Astrocyte (in vitro differentiated cells and primary cell): ENCODE measurements at regions not wholly inside any gene's neighbourhood (a gene's known extent, or its start where the extent isn't known, plus 50 kb on each side); places are given as distances from the start of the nearest gene placed in this dataset.

Experiments used
- EZH2 ChIP-seq: IDR thresholded peaks from 2 replicates; pipeline ENCODE4 v1.6.1; 2012; ENCODE audit warnings: mild to moderate bottlenecking, low read length, inconsistent platforms; ENCODE audit not compliant: insufficient read depth
- TF ChIP-seq, protein P1 (sequence below): IDR thresholded peaks from 2 replicates; pipeline ENCODE4 v1.5.1; 2011; ENCODE audit warnings: low read depth, mild to moderate bottlenecking, inconsistent platforms, low read length, moderate library complexity; ENCODE audit not compliant: insufficient read depth

- no peak for TF ChIP-seq EZH2
- TF ChIP-seq, protein P1, sequence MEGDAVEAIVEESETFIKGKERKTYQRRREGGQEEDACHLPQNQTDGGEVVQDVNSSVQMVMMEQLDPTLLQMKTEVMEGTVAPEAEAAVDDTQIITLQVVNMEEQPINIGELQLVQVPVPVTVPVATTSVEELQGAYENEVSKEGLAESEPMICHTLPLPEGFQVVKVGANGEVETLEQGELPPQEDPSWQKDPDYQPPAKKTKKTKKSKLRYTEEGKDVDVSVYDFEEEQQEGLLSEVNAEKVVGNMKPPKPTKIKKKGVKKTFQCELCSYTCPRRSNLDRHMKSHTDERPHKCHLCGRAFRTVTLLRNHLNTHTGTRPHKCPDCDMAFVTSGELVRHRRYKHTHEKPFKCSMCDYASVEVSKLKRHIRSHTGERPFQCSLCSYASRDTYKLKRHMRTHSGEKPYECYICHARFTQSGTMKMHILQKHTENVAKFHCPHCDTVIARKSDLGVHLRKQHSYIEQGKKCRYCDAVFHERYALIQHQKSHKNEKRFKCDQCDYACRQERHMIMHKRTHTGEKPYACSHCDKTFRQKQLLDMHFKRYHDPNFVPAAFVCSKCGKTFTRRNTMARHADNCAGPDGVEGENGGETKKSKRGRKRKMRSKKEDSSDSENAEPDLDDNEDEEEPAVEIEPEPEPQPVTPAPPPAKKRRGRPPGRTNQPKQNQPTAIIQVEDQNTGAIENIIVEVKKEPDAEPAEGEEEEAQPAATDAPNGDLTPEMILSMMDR, result no peak
Measured at GRCh38 chr12:125530876-125531275, 465.6 kb downstream of the AACS start.
